GM12872 (cell line): ENCODE measurements at regions not wholly inside any gene's neighbourhood (a gene's known extent, or its start where the extent isn't known, plus 50 kb on each side); places are given as distances from the start of the nearest gene placed in this dataset.

Experiments
- CTCF ChIP-seq: IDR thresholded peaks from 3 replicates; pipeline ENCODE4 v1.5.1; 2011; ENCODE audit warnings: low read depth, mild to moderate bottlenecking, low read length, moderate library complexity; ENCODE audit not compliant: insufficient read depth

- no peak for TF ChIP-seq CTCF
These were observed 107.8 kb upstream of the OSMR start for GRCh38 chr5:38737976-38738375.

GRCh38 chr5:38739011-38739704 is 106.7 kb upstream of the OSMR start:
- TF ChIP-seq CTCF: no peak

GRCh38 chr5:38739705-38740045 is 106.1 kb upstream of the OSMR start:
- TF ChIP-seq CTCF: no peak

- TF ChIP-seq CTCF: no peak
These were observed 103.0 kb upstream of the OSMR start for GRCh38 chr5:38742821-38743220.

GRCh38 chr5:38743562-38743961 is 102.2 kb upstream of the OSMR start:
- no peak for TF ChIP-seq CTCF

GRCh38 chr5:38745836-38746732 is 99.7 kb upstream of the OSMR start:
- no peak for TF ChIP-seq CTCF

- TF ChIP-seq CTCF: no peak
These were observed 96.0 kb upstream of the OSMR start for GRCh38 chr5:38749861-38750260.
